Fibroblast of peridontal ligament (primary cell): ENCODE measurements at regions not wholly inside any gene's neighbourhood (a gene's known extent, or its start where the extent isn't known, plus 50 kb on each side); places are given as distances from the start of the nearest gene placed in this dataset.

Experiments
- DNase-seq: peaks from one replicate; pipeline ENCODE4 v3.0.0-alpha.2; 2010; ENCODE audit errors: extremely low read depth

- no peak for DNase-seq
These were observed 74.7 kb upstream of the SHISAL1 start for GRCh38 chr22:44387486-44387885.

GRCh38 chr22:44386386-44387035 lies 73.8 kb upstream of the SHISAL1 start:
- DNase-seq, result no peak

- DNase-seq, result no peak
These were observed 73.0 kb upstream of the SHISAL1 start for GRCh38 chr22:44385781-44386180.

- DNase-seq, result no peak
These were observed 72.5 kb upstream of the SHISAL1 start for GRCh38 chr22:44385296-44385610.

- DNase-seq, result no peak
These were observed 72.0 kb upstream of the SHISAL1 start for GRCh38 chr22:44384563-44385295.

- DNase-seq, result no peak
These were observed 71.2 kb upstream of the SHISAL1 start for GRCh38 chr22:44383652-44384562.

- DNase-seq, result no peak
These were observed 70.4 kb upstream of the SHISAL1 start for GRCh38 chr22:44383064-44383575.

GRCh38 chr22:44382116-44383038 lies 69.6 kb upstream of the SHISAL1 start:
- DNase-seq, result no peak

GRCh38 chr22:44381761-44382115 lies 69.0 kb upstream of the SHISAL1 start:
- no peak for DNase-seq

- DNase-seq, result no peak
These were observed 68.2 kb upstream of the SHISAL1 start for GRCh38 chr22:44380756-44381486.

GRCh38 chr22:44379817-44380755 lies 67.3 kb upstream of the SHISAL1 start:
- no peak for DNase-seq

GRCh38 chr22:44378380-44378779 lies 65.6 kb upstream of the SHISAL1 start:
- DNase-seq, result no peak

GRCh38 chr22:44375451-44375850 lies 62.7 kb upstream of the SHISAL1 start:
- no peak for DNase-seq

- DNase-seq, result no peak
These were observed 60.5 kb upstream of the SHISAL1 start for GRCh38 chr22:44373234-44373633.

- no peak for DNase-seq
These were observed 59.9 kb upstream of the SHISAL1 start for GRCh38 chr22:44372611-44373010.

GRCh38 chr22:44371741-44372525 lies 59.2 kb upstream of the SHISAL1 start:
- DNase-seq, result no peak

- no peak for DNase-seq
These were observed 57.4 kb upstream of the SHISAL1 start for GRCh38 chr22:44369916-44370801.

GRCh38 chr22:44369293-44369661 lies 56.5 kb upstream of the SHISAL1 start:
- DNase-seq, result no peak
